ENCODE measurements at regions not wholly inside any gene's neighbourhood (a gene's known extent, or its start where the extent isn't known, plus 50 kb on each side); places are given as distances from the start of the nearest gene placed in this dataset.

GRCh38 chr3:170707899-170708298 is 122.0 kb upstream of the SLC7A14 start:
- no peak for TF ChIP-seq CTCF (conservative IDR thresholded peaks at IDR 0.05 in 1 of 2, IDR thresholded peaks at IDR 0.05 in 1 of 2; ENCODE audit: low read depth in 1 of 2, low read length in 2 of 2)
- TF ChIP-seq EZH2 (IDR thresholded peaks at IDR 0.05; ENCODE audit: low read length, missing control alignments): no peak
